K562 (cell line): ENCODE measurements at regions not wholly inside any gene's neighbourhood (a gene's known extent, or its start where the extent isn't known, plus 50 kb on each side); places are given as distances from the start of the nearest gene placed in this dataset.

Source experiments
- ATAC-seq: fragments of 200-7000 bp; cut with Tn5 transposase; 3 replicates; pipeline ENCODE4 v1.9.1; 2020; ENCODE audit warnings: moderate library complexity
- BruUV-seq: library from RNA; stranded (reverse); fragments of 400-500 nt; replicated peaks from 2 replicates; lab custom pipeline; 2021; lab: Mats Ljungman, UMichigan
- CTCF ChIA-PET: fragments of 300-600 bp; formaldehyde crosslinking; extraction: SDS; loops from one replicate; lab custom pipeline; 2021; ENCODE audit warnings: low intra/inter-chr PET ratio; lab: Yijun Ruan, JAX
- POLR2A ChIA-PET: fragments of 300-600, 350-650 bp; sonication (Branson Sonifier 250); formaldehyde crosslinking; extraction: SDS; loops from one replicate; lab custom pipeline; 2021; ENCODE audit warnings: antibody characterized with exemption, inconsistent platforms; lab: Yijun Ruan, JAX
- DNase-seq, 4 experiments: peaks; one replicate each; pipeline versions ENCODE4 v3.0.0 to v3.0.0-alpha.2; 2011 to 2018; ENCODE audit warnings: low spot score in 3 of 4, mixed read lengths in 3 of 4; ENCODE audit errors: extremely low read depth in 1 of 4
- FAIRE-seq: peaks from 2 replicates; lab custom pipeline; 2011; peaks lifted over from hg19 to GRCh38; lab: Jason Lieb, UNC
- H2AFZ ChIP-seq: 2 replicates; pipeline ENCODE4 v1.6.0; 2011; ENCODE audit warnings: low read depth, low read length, control low read depth, inconsistent platforms
- H3K27ac ChIP-seq: fragments of 200-600 bp; 3 replicates; pipeline ENCODE4 v1.8.0; 2011; ENCODE audit warnings: low read depth, mild to moderate bottlenecking, control low read depth, inconsistent platforms, low read length, moderate library complexity, mixed read lengths; ENCODE audit errors: extremely low read depth
- H3K27me3 ChIP-seq, 2 experiments: fragments of 300-600 bp in 1 of 2; 2 replicates in 1 of 2; 3 replicates in 1 of 2; pipeline versions ENCODE4 v1.6.0 to v1.8.0; 2011; ENCODE audit warnings: inconsistent platforms in 2 of 2, low read length in 2 of 2, mild to moderate bottlenecking in 1 of 2, mixed read lengths in 1 of 2, moderate library complexity in 1 of 2; ENCODE audit not compliant: control insufficient read depth in 2 of 2, insufficient read depth in 2 of 2
- H3K36me3 ChIP-seq: fragments of 300-600 bp; 3 replicates; pipeline ENCODE4 v1.8.0; 2011; ENCODE audit warnings: mild to moderate bottlenecking, low read length, inconsistent platforms; ENCODE audit not compliant: control insufficient read depth, insufficient read depth
- H3K4me1 ChIP-seq, 2 experiments: fragments of 200-600 bp in 1 of 2; replicated peaks in 1 of 2; 2 replicates in 1 of 2; 3 replicates in 1 of 2; pipeline versions ENCODE4 v1.5.1 to v1.8.0; 2011; ENCODE audit warnings: inconsistent platforms in 2 of 2, low read length in 2 of 2, mild to moderate bottlenecking in 1 of 2, mixed read lengths in 1 of 2, moderate library complexity in 1 of 2; ENCODE audit not compliant: control insufficient read depth in 2 of 2, insufficient read depth in 2 of 2
- H3K4me2 ChIP-seq: 2 replicates; pipeline ENCODE4 v1.6.1; 2011; ENCODE audit warnings: low read length, control low read depth, inconsistent platforms, mixed read lengths; ENCODE audit not compliant: insufficient read depth
- H3K4me3 ChIP-seq: fragments of 200-600 bp; sonication (generic), shearing (Covaris generic); 2 replicates; pipeline ENCODE4 v1.5.1; 2016; ENCODE audit warnings: control low read depth, inconsistent platforms
- H3K79me2 ChIP-seq: fragments of 200-600 bp; 3 replicates; pipeline ENCODE4 v1.8.0; 2011; ENCODE audit warnings: low read length, inconsistent platforms; ENCODE audit not compliant: control insufficient read depth, insufficient read depth
- H3K9ac ChIP-seq, 2 experiments: 2 replicates each; pipeline versions ENCODE4 v1.6.0 to v1.6.1; 2011; ENCODE audit warnings: low read depth in 2 of 2, low read length in 2 of 2, control low read depth in 1 of 2, inconsistent platforms in 1 of 2, mild to moderate bottlenecking in 1 of 2, mixed read lengths in 1 of 2; ENCODE audit not compliant: insufficient read depth in 1 of 2
- H3K9me1 ChIP-seq: one replicate; pipeline ENCODE4 v1.6.0; 2011; ENCODE audit warnings: inconsistent platforms, mild to moderate bottlenecking, low read length, moderate library complexity; ENCODE audit not compliant: control insufficient read depth, insufficient read depth
- H3K9me3 ChIP-seq: replicated peaks from 2 replicates; pipeline ENCODE4 v1.5.1; 2011; ENCODE audit warnings: low read depth, low read length, inconsistent platforms; ENCODE audit not compliant: control insufficient read depth, insufficient read depth
- H4K20me1 ChIP-seq: replicated peaks from 2 replicates; pipeline ENCODE4 v1.6.1; 2011; ENCODE audit warnings: low read length, inconsistent platforms, mixed read lengths; ENCODE audit not compliant: control insufficient read depth, insufficient read depth
- BHLHE40 ChIP-seq: IDR thresholded peaks from 2 replicates; pipeline ENCODE4 v1.6.1; 2011; ENCODE audit warnings: low read length, improper control_type of control experiment
- CHD2 ChIP-seq: IDR thresholded peaks from 2 replicates; pipeline ENCODE4 v1.6.1; 2011; ENCODE audit warnings: low read depth, low read length
- EWSR1 ChIP-seq: fragments of 450-650 bp; IDR thresholded peaks from 2 replicates; pipeline ENCODE4 v1.6.1; 2018; ENCODE audit warnings: borderline replicate concordance, mild to moderate bottlenecking, low read depth, moderate library complexity; ENCODE audit not compliant: partially characterized antibody
- NBN ChIP-seq: fragments of 450-650 bp; IDR thresholded peaks from 2 replicates; pipeline ENCODE4 v1.6.1; 2016; ENCODE audit warnings: low read depth, mild to moderate bottlenecking
- NEUROD1 ChIP-seq: fragments of 150-350 bp; IDR thresholded peaks from 2 replicates; pipeline ENCODE4 v1.6.1; 2014; ENCODE audit warnings: borderline replicate concordance, low read length, low read depth; ENCODE audit not compliant: partially characterized antibody
- WGBS: fragments of 100-300 bp; shearing (Covaris generic); methylation state at CpG from one replicate; pipeline ENCODE4 v1.1.6; 2016; ENCODE audit warnings: low coverage, mixed read lengths; ENCODE audit not compliant: insufficient coverage; ENCODE audit errors: missing lambda C conversion rate; 5-methylcytosine and 5-hydroxymethylcytosine counted together
- in situ Hi-C: fragments of 300-500 bp; cut with MboI; formaldehyde crosslinking; loops from 4 replicates; pipeline ENCODE4 v1.15.0; 2018; ENCODE audit warnings: inconsistent platforms, mixed read lengths
- intact Hi-C: fragments of 100-400 bp; cut with micrococcal nuclease; formaldehyde crosslinking; loops from 2 replicates; pipeline ENCODE4 v1.14.2; 2022
- TF ChIP-seq, protein P1 (sequence below): sonication (generic); formaldehyde crosslinking; IDR thresholded peaks from 2 replicates; pipeline ENCODE4 v1.8.1; 2023; ENCODE audit warnings: mild to moderate bottlenecking, missing genetic modification reagents

DNA sequence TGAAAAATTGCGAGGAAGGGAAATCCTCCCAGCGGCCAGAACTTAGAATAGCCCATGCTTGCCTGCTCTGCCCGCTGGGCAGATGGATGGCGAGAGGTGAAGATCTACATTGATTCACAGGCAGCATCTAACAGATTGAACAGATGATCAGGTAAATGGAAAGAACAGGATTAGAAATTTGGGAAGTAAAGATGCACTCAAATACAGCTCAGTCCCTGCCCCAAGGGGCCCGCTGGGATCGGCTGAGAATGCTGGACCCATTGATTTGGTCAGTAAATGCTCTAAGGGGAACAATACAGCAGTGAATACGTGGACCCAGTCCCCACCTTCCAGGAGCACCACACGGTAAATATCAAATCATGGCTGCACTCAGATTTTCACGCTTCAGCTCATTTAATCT is 248.2 kb downstream of the MATN1 start:
- ATAC-seq (no peak), DNase-seq (no peak), FAIRE-seq (no peak)
- Histone ChIP-seq H2AFZ (no peak overlapping the region), H3K36me3 (no peaks in the 10 kb centered on the region), H3K4me3 (no peak overlapping the region), H3K27ac (no peak overlapping the region), H3K9me3 (no peaks in the 10 kb centered on the region), H3K9me1 (no peaks in the 10 kb centered on the region), H3K79me2 (no peaks in the 10 kb centered on the region), H3K9ac (no peak overlapping the region), H3K4me1 (no peaks in the 10 kb centered on the region), H3K4me2 (no peak overlapping the region), H3K27me3 (peaks cover 7 to 40% of the 10 kb centered on the region in 2 experiments; a peak in 4 of 5 replicates), H4K20me1 (no peaks in the 10 kb centered on the region)
- POLR2A ChIA-PET, result interaction anchor here (0.5 to 1.4 kb wide), 3 partner anchors 9 to 1568 kb away, joined by 3 to 5 read pairs (median 3); no protein-coding TSS in a partner anchor
- no TSS peak for BruUV-seq
- intact Hi-C loops, result no loop called here
- WGBS, result under 1% methylated on average over 9 of the region's 9 CpGs
- no peak for TF ChIP-seq NBN
- TF ChIP-seq CHD2, result no peak
- TF ChIP-seq EWSR1, result no peak
- TF ChIP-seq, protein P1, sequence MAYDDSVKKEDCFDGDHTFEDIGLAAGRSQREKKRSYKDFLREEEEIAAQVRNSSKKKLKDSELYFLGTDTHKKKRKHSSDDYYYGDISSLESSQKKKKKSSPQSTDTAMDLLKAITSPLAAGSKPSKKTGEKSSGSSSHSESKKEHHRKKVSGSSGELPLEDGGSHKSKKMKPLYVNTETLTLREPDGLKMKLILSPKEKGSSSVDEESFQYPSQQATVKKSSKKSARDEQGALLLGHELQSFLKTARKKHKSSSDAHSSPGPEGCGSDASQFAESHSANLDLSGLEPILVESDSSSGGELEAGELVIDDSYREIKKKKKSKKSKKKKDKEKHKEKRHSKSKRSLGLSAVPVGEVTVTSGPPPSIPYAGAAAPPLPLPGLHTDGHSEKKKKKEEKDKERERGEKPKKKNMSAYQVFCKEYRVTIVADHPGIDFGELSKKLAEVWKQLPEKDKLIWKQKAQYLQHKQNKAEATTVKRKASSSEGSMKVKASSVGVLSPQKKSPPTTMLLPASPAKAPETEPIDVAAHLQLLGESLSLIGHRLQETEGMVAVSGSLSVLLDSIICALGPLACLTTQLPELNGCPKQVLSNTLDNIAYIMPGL, result no peak
- CTCF ChIA-PET, result no interaction called here
- in situ Hi-C loops, result no loop called here

DNA sequence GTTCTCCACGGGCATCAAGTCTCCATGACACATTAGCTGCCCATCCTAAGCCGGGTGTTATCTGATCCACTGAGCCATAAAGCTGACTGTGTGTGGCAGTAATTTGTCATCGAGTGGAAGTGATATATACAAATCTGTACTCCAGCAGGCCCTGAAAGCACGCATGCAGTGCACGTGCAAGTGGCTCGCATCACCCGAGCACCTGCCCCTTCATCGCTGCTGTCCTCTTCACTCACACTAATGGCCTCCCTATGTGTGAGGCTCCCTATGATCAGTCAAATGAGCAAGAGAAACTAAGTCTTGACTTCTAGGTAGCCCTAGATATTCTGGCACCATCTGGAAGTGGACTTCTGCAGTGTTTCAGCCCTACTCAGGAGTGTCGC is 248.6 kb downstream of the MATN1 start:
- DNase-seq (no peak), ATAC-seq (no peak), FAIRE-seq (no peak)
- H2AFZ ChIP-seq, result no peak overlapping the region
- WGBS, result 0% methylated on average over 9 of the region's 9 CpGs
- intact Hi-C loops (no loop called here), in situ Hi-C loops (no loop called here)
- H3K27ac ChIP-seq, result no peak overlapping the region
- no peaks in the 10 kb centered on the region for H3K9me1 ChIP-seq
- TF ChIP-seq NEUROD1 (no peak), BHLHE40 (peak; percentile 33; the same call in 1 of the 2 replicates)
- H3K9me3 ChIP-seq, result no peaks in the 10 kb centered on the region
- BruUV-seq, result no TSS peak
- peaks cover 7 to 40% of the 10 kb centered on the region in 2 experiments; a peak in 4 of 5 replicates for H3K27me3 ChIP-seq
- H3K36me3 ChIP-seq, result no peaks in the 10 kb centered on the region
- H3K9ac ChIP-seq, result no peak overlapping the region
- no peaks in the 10 kb centered on the region for H3K4me1 ChIP-seq
- no peak overlapping the region for H3K4me3 ChIP-seq
- ChIA-PET POLR2A (interaction anchor here (0.5 to 0.9 kb wide), 2 partner anchors 11 to 1568 kb away, joined by 3 to 5 read pairs; no protein-coding TSS in a partner anchor), CTCF (no interaction called here)
- H3K79me2 ChIP-seq, result no peaks in the 10 kb centered on the region
- no peaks in the 10 kb centered on the region for H4K20me1 ChIP-seq
- H3K4me2 ChIP-seq, result no peak overlapping the region
